ENCODE measurements at regions not wholly inside any gene's neighbourhood (a gene's known extent, or its start where the extent isn't known, plus 50 kb on each side); places are given as distances from the start of the nearest gene placed in this dataset.

DNA sequence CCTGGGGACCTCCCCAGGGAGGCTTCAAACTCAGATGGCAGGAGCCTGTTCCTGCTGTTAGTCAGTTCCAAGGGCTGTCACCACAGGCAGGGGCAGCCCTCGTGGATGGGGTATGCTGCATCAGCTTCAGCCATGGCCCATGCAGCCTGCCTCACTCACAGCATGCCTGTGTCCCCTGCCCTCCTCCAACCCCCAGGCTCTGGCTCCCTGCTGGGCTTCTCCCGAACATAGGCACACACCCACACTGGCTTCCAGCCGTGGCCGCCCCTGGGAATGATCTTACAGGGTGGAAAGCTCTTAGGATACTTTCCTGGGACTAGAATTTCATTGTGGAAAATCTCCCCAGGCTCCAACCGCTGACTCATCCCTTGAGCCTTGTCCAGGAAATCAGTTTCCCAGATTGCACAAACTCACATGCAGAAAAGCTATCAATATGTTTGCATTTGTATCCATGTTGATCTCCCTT is 163.8 kb downstream of the SEC61B start:
- no peak overlapping the region for H3K27ac Mint-ChIP-seq (ENCODE audit: unreplicated experiment)
- BruUV-seq (replicated peaks) = no TSS peak

DNA sequence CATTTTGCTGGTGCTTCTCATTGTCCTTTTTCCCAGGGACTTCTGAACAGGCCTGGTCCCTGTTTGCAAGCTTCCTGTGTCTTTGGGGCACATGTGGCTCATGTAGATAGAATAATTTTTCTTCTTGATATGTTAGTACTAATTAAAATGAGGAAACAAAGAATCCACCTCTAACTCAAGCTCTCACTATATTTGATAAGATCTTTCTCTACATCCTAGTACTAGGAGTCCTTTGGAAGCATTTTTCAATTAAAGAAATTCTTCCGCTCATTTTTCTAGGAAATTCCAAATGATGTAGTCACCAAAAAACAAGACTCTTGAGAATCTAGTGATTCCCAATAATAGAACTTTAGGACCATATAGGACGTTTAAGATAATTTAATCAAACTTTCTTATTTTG is 165.3 kb downstream of the SEC61B start:
- Mint-ChIP-seq H3K4me3 (ENCODE audit: low read depth, unreplicated experiment) (no peak overlapping the region), H3K27me3 (ENCODE audit: unreplicated experiment) (peaks cover 31% of the 10 kb centered on the region), H3K9me3 (ENCODE audit: low read depth, unreplicated experiment) (no peaks in the 10 kb centered on the region), H3K27ac (ENCODE audit: unreplicated experiment) (no peak overlapping the region), H3K36me3 (ENCODE audit: insufficient read depth, unreplicated experiment) (no peaks in the 10 kb centered on the region), H3K4me1 (ENCODE audit: low read depth, unreplicated experiment) (no peaks in the 10 kb centered on the region)
- CTCF ChIA-PET = no interaction called here
- no peak for DNase-seq
- intact Hi-C loops (cut with micrococcal nuclease; ENCODE audit: unreplicated experiment) = no loop called here
- no TSS peak for BruUV-seq (replicated peaks)
- TF ChIP-seq, protein P1, sequence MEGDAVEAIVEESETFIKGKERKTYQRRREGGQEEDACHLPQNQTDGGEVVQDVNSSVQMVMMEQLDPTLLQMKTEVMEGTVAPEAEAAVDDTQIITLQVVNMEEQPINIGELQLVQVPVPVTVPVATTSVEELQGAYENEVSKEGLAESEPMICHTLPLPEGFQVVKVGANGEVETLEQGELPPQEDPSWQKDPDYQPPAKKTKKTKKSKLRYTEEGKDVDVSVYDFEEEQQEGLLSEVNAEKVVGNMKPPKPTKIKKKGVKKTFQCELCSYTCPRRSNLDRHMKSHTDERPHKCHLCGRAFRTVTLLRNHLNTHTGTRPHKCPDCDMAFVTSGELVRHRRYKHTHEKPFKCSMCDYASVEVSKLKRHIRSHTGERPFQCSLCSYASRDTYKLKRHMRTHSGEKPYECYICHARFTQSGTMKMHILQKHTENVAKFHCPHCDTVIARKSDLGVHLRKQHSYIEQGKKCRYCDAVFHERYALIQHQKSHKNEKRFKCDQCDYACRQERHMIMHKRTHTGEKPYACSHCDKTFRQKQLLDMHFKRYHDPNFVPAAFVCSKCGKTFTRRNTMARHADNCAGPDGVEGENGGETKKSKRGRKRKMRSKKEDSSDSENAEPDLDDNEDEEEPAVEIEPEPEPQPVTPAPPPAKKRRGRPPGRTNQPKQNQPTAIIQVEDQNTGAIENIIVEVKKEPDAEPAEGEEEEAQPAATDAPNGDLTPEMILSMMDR (IDR thresholded peaks at IDR 0.05; ENCODE audit: unreplicated experiment) = no peak

More for the DNA sequence above, 163.8 kb downstream of the SEC61B start:
- Mint-ChIP-seq H3K4me3 (ENCODE audit: low read depth, unreplicated experiment) (no peak overlapping the region), H3K9me3 (ENCODE audit: low read depth, unreplicated experiment) (no peaks in the 10 kb centered on the region), H3K36me3 (ENCODE audit: insufficient read depth, unreplicated experiment) (no peaks in the 10 kb centered on the region), H3K4me1 (ENCODE audit: low read depth, unreplicated experiment) (no peaks in the 10 kb centered on the region), H3K27me3 (ENCODE audit: unreplicated experiment) (peaks cover 47% of the 10 kb centered on the region)
- CTCF ChIA-PET = interaction anchor here (0.6 kb wide), 1 partner anchor 44 kb away, joined by 6 read pairs; no protein-coding TSS in a partner anchor
- intact Hi-C loops (cut with micrococcal nuclease; ENCODE audit: unreplicated experiment) = no loop called here
- TF ChIP-seq, protein P1 (IDR thresholded peaks at IDR 0.05; ENCODE audit: unreplicated experiment) = no peak
- no peak for DNase-seq

DNA sequence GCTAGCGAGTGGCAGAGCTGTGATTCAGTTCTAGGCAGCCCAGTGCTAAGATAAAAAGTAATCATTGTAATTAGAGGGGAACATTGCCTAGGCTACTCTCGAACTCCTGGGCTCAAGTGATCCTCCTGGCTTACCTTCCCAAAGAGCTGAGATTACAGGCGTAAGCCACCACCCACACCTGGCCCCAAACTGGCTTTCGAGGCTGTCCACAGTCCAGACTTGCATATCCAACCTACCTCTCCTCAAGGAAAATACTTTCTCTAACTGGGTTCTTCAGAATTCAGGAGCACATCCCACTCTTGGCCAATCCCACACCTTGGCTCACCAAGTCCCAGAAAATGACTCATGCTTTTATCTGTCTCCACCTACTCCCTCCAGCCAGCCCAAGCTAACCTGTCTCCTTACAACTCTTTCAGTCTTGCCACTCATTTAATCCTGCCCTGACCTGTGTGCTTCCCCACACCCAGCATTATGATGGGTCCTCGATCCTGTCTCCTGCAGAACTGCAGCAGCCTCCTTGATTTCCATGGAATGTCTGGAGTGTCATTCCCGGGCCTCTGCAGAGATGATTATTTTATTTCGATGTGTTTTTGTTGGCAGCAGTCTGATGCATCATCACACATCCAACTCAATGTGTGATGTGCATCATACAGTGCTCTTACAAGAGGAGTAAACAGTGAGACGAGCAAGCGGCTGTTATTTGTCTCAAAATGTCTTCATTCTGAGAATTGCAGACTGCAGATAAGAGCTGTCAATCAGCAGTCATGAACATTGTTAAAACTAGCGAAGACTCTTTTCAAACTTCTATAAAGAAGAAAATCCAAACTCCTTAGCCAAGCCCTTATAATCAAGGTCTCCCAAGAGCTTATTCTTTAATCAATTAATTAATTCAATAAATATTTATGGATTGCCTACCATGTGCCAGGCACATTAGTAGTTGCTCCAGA is 167.3 kb downstream of the SEC61B start:
- CTCF ChIA-PET = interaction anchor here (0.5 kb wide), 1 partner anchor 834 kb away, joined by 3 read pairs; no protein-coding TSS in a partner anchor
- DNase-seq = no peak
- H3K4me1 Mint-ChIP-seq (ENCODE audit: low read depth, unreplicated experiment) = no peaks in the 10 kb centered on the region
- BruUV-seq (replicated peaks) = no TSS peak
- no peaks in the 10 kb centered on the region for H3K9me3 Mint-ChIP-seq (ENCODE audit: low read depth, unreplicated experiment)
- H3K36me3 Mint-ChIP-seq (ENCODE audit: insufficient read depth, unreplicated experiment) = no peaks in the 10 kb centered on the region
- peaks cover 12% of the 10 kb centered on the region for H3K27me3 Mint-ChIP-seq (ENCODE audit: unreplicated experiment)
- intact Hi-C loops (cut with micrococcal nuclease; ENCODE audit: unreplicated experiment) = no loop called here
- no peak overlapping the region for H3K27ac Mint-ChIP-seq (ENCODE audit: unreplicated experiment)
- no peak overlapping the region for H3K4me3 Mint-ChIP-seq (ENCODE audit: low read depth, unreplicated experiment)
- TF ChIP-seq, protein P1 (IDR thresholded peaks at IDR 0.05; ENCODE audit: unreplicated experiment) = no peak

DNA sequence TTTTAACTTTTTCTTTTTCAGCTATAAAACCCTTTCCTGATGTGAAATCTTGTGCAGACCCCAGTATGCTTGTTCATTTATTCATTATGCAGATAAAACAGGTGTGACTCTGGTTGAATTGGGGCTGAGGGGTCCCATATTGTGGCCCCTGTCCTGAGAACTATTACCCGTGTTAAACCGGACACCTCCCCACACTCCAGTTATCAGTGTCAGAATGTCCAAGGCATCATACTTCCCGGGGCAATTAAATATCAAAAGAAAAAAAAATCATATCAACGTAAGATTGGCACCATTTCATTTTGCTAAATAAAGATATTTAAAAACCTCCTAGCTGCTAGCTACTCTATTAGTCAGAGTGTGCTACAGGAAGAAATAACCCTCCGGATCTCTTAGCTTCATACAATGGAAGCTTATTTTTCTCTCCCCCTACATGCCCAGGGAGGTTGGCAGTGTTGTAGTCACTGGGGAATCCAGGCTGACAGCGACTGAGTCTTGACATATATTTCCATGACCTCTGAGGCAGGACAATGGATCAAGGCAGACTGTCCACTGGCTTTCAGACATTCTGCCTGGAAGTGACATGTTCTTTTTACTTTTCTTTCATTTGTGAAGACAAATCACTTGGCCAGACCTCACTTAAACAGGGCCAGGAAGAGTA is 170.0 kb downstream of the SEC61B start:
- Mint-ChIP-seq H3K27me3 (ENCODE audit: unreplicated experiment) (peaks cover 13% of the 10 kb centered on the region), H3K27ac (ENCODE audit: unreplicated experiment) (no peak overlapping the region), H3K4me1 (ENCODE audit: low read depth, unreplicated experiment) (no peaks in the 10 kb centered on the region), H3K36me3 (ENCODE audit: insufficient read depth, unreplicated experiment) (no peaks in the 10 kb centered on the region), H3K9me3 (ENCODE audit: low read depth, unreplicated experiment) (no peaks in the 10 kb centered on the region), H3K4me3 (ENCODE audit: low read depth, unreplicated experiment) (no peak overlapping the region)
- intact Hi-C loops (cut with micrococcal nuclease; ENCODE audit: unreplicated experiment) = no loop called here
- no peak for DNase-seq
- TF ChIP-seq, protein P1 (IDR thresholded peaks at IDR 0.05; ENCODE audit: unreplicated experiment) = no peak
- CTCF ChIA-PET = no interaction called here
- BruUV-seq (replicated peaks) = no TSS peak
